Activated T-cell treated with anti-CD3 and anti-CD28 coated beads, Interleukin-2, amount 50 U/mL, for 72 hours (primary cell): ENCODE measurements at regions not wholly inside any gene's neighbourhood (a gene's known extent, or its start where the extent isn't known, plus 50 kb on each side); places are given as distances from the start of the nearest gene placed in this dataset.

ENCODE experiments used
- ATAC-seq, 2 donors: fragments of 150-1000 bp; cut with Tn5 transposase; replicated peaks in 1 of 2; 2 replicates each; pipeline ENCODE4 v1.10.0; 2021; ENCODE audit warnings: moderate library complexity in 2 of 2, mild to moderate bottlenecking in 1 of 2
- DNase-seq, 2 donors: peaks; one replicate each; pipeline ENCODE4 v3.0.0; 2021 to 2022; ENCODE audit warnings: mixed read lengths in 1 of 2
- H3K27ac Mint-ChIP-seq: one replicate; pipeline ENCODE4 v1.8.0; 2022; ENCODE audit warnings: mild to moderate bottlenecking, moderate library complexity, mixed read lengths
- H3K27me3 Mint-ChIP-seq: one replicate; pipeline ENCODE4 v1.8.0; 2022; ENCODE audit warnings: low read depth, mixed read lengths
- H3K36me3 Mint-ChIP-seq, 2 donors: one replicate each; pipeline ENCODE4 v1.8.0; 2022; ENCODE audit warnings: mixed read lengths in 2 of 2, mild to moderate bottlenecking in 1 of 2; ENCODE audit not compliant: insufficient read depth in 2 of 2
- H3K4me1 Mint-ChIP-seq: one replicate; pipeline ENCODE4 v1.8.0; 2022; ENCODE audit warnings: low read depth, mixed read lengths
- H3K4me3 Mint-ChIP-seq, 2 donors: one replicate each; pipeline ENCODE4 v1.8.0; 2022; ENCODE audit warnings: mild to moderate bottlenecking in 2 of 2, mixed read lengths in 2 of 2, moderate library complexity in 2 of 2
- H3K9me3 Mint-ChIP-seq, 2 donors: one replicate each; pipeline ENCODE4 v1.8.0; 2022; ENCODE audit warnings: mixed read lengths in 2 of 2

GRCh38 chr10:29026802-29027580, 261.9 kb upstream of the LYZL1 start:
- H3K4me1 Mint-ChIP-seq, result no peaks in the 10 kb centered on the region
- peaks cover 6% of the 10 kb centered on the region for H3K27me3 Mint-ChIP-seq
- no peaks in the 10 kb centered on the region for H3K36me3 Mint-ChIP-seq
- no peak overlapping the region for H3K27ac Mint-ChIP-seq
- no peaks in the 10 kb centered on the region for H3K9me3 Mint-ChIP-seq
- H3K4me3 Mint-ChIP-seq, result no peak overlapping the region
- ATAC-seq (no peak), DNase-seq (no peak)

GRCh38 chr10:29028486-29028885, 260.4 kb upstream of the LYZL1 start:
- ATAC-seq (no peak), DNase-seq (no peak)
- H3K4me3 Mint-ChIP-seq, result no peak overlapping the region
- no peak overlapping the region for H3K27ac Mint-ChIP-seq
- peaks cover 6% of the 10 kb centered on the region for H3K27me3 Mint-ChIP-seq
- no peaks in the 10 kb centered on the region for H3K36me3 Mint-ChIP-seq
- no peaks in the 10 kb centered on the region for H3K9me3 Mint-ChIP-seq
- no peaks in the 10 kb centered on the region for H3K4me1 Mint-ChIP-seq

GRCh38 chr10:29030900-29031299, 258.0 kb upstream of the LYZL1 start:
- no peak overlapping the region for H3K4me3 Mint-ChIP-seq
- no peaks in the 10 kb centered on the region for H3K9me3 Mint-ChIP-seq
- ATAC-seq (no peak), DNase-seq (no peak)
- H3K27me3 Mint-ChIP-seq, result peaks cover 6% of the 10 kb centered on the region
- H3K27ac Mint-ChIP-seq, result no peak overlapping the region
- H3K36me3 Mint-ChIP-seq, result no peaks in the 10 kb centered on the region
- no peaks in the 10 kb centered on the region for H3K4me1 Mint-ChIP-seq

GRCh38 chr10:29032169-29032568, 256.7 kb upstream of the LYZL1 start:
- Mint-ChIP-seq H3K4me1 (no peaks in the 10 kb centered on the region), H3K27me3 (no peaks in the 10 kb centered on the region), H3K4me3 (no peak overlapping the region), H3K27ac (no peak overlapping the region), H3K36me3 (no peaks in the 10 kb centered on the region), H3K9me3 (no peaks in the 10 kb centered on the region)
- DNase-seq (no peak), ATAC-seq (no peak)

GRCh38 chr10:29033311-29033940, 255.4 kb upstream of the LYZL1 start:
- no peak for DNase-seq
- no peak overlapping the region for H3K4me3 Mint-ChIP-seq
- ATAC-seq, result no peak
- H3K27me3 Mint-ChIP-seq, result no peaks in the 10 kb centered on the region
- no peaks in the 10 kb centered on the region for H3K9me3 Mint-ChIP-seq
- H3K4me1 Mint-ChIP-seq, result no peaks in the 10 kb centered on the region
- no peaks in the 10 kb centered on the region for H3K36me3 Mint-ChIP-seq
- no peak overlapping the region for H3K27ac Mint-ChIP-seq

GRCh38 chr10:29034592-29034991, 254.3 kb upstream of the LYZL1 start:
- Mint-ChIP-seq H3K27me3 (peaks cover 6% of the 10 kb centered on the region), H3K9me3 (no peaks in the 10 kb centered on the region), H3K4me3 (no peak overlapping the region), H3K27ac (no peak overlapping the region), H3K4me1 (no peaks in the 10 kb centered on the region), H3K36me3 (no peaks in the 10 kb centered on the region)
- DNase-seq, result no peak
- no peak for ATAC-seq

GRCh38 chr10:29035721-29036120, 253.1 kb upstream of the LYZL1 start:
- H3K36me3 Mint-ChIP-seq, result no peaks in the 10 kb centered on the region

GRCh38 chr10:29037348-29038113, 251.3 kb upstream of the LYZL1 start:
- H3K27me3 Mint-ChIP-seq, result peaks cover 20% of the 10 kb centered on the region
- no peaks in the 10 kb centered on the region for H3K4me1 Mint-ChIP-seq
- no peak overlapping the region for H3K27ac Mint-ChIP-seq
- no peaks in the 10 kb centered on the region for H3K36me3 Mint-ChIP-seq
- DNase-seq, result no peak
- no peak overlapping the region for H3K4me3 Mint-ChIP-seq
- ATAC-seq, result no peak
- H3K9me3 Mint-ChIP-seq, result peaks cover 6 to 7% of the 10 kb centered on the region in 2 donors

More at GRCh38 chr10:29035721-29036120, 253.1 kb upstream of the LYZL1 start:
- ATAC-seq (no peak), DNase-seq (no peak)
- H3K27ac Mint-ChIP-seq, result no peak overlapping the region
- peaks cover 4% of the 10 kb centered on the region in 2 donors for H3K9me3 Mint-ChIP-seq
- no peaks in the 10 kb centered on the region for H3K4me1 Mint-ChIP-seq
- peaks cover 17% of the 10 kb centered on the region for H3K27me3 Mint-ChIP-seq
- H3K4me3 Mint-ChIP-seq, result no peak overlapping the region

- Mint-ChIP-seq H3K27me3 (peaks cover 25% of the 10 kb centered on the region), H3K4me3 (no peak overlapping the region), H3K27ac (no peak overlapping the region), H3K4me1 (no peaks in the 10 kb centered on the region), H3K36me3 (no peaks in the 10 kb centered on the region), H3K9me3 (peaks cover 6 to 7% of the 10 kb centered on the region in 2 donors)
- ATAC-seq (no peak), DNase-seq (no peak)
Observed at GRCh38 chr10:29039091-29039490, 249.8 kb upstream of the LYZL1 start.

GRCh38 chr10:29039677-29040189, 249.1 kb upstream of the LYZL1 start:
- H3K4me1 Mint-ChIP-seq, result no peaks in the 10 kb centered on the region
- ATAC-seq (no peak), DNase-seq (no peak)
- H3K36me3 Mint-ChIP-seq, result no peaks in the 10 kb centered on the region
- no peak overlapping the region for H3K4me3 Mint-ChIP-seq
- no peak overlapping the region for H3K27ac Mint-ChIP-seq
- peaks cover 25% of the 10 kb centered on the region for H3K27me3 Mint-ChIP-seq
- peaks cover 6 to 7% of the 10 kb centered on the region in 2 donors for H3K9me3 Mint-ChIP-seq

- peaks cover 25% of the 10 kb centered on the region for H3K27me3 Mint-ChIP-seq
- peaks cover 6 to 7% of the 10 kb centered on the region in 2 donors for H3K9me3 Mint-ChIP-seq
- no peak overlapping the region for H3K4me3 Mint-ChIP-seq
- H3K4me1 Mint-ChIP-seq, result no peaks in the 10 kb centered on the region
- H3K27ac Mint-ChIP-seq, result no peak overlapping the region
- no peak for DNase-seq
- ATAC-seq, result no peak
- H3K36me3 Mint-ChIP-seq, result no peaks in the 10 kb centered on the region
Observed at GRCh38 chr10:29041616-29042015, 247.3 kb upstream of the LYZL1 start.

- Mint-ChIP-seq H3K4me3 (no peak overlapping the region), H3K36me3 (no peaks in the 10 kb centered on the region), H3K27ac (no peak overlapping the region), H3K4me1 (no peaks in the 10 kb centered on the region), H3K9me3 (no peaks in the 10 kb centered on the region), H3K27me3 (peaks cover 34% of the 10 kb centered on the region)
- DNase-seq (no peak), ATAC-seq (no peak)
Observed at GRCh38 chr10:29048506-29048905, 240.4 kb upstream of the LYZL1 start.

GRCh38 chr10:29050081-29050480, 238.8 kb upstream of the LYZL1 start:
- DNase-seq (no peak), ATAC-seq (no peak)
- H3K27ac Mint-ChIP-seq, result no peak overlapping the region
- H3K36me3 Mint-ChIP-seq, result no peaks in the 10 kb centered on the region
- peaks cover 29% of the 10 kb centered on the region for H3K27me3 Mint-ChIP-seq
- no peaks in the 10 kb centered on the region for H3K4me1 Mint-ChIP-seq
- no peaks in the 10 kb centered on the region for H3K9me3 Mint-ChIP-seq
- no peak overlapping the region for H3K4me3 Mint-ChIP-seq
